ENCODE measurements at regions not wholly inside any gene's neighbourhood (a gene's known extent, or its start where the extent isn't known, plus 50 kb on each side); places are given as distances from the start of the nearest gene placed in this dataset.

GRCh38 chr4:138053641-138054301 is 188.4 kb downstream of the SLC7A11 start:
- TF ChIP-seq CTCF (IDR thresholded peaks at IDR 0.05 in 8 of 11, conservative IDR thresholded peaks at IDR 0.05 in 3 of 11), result no peak
- TF ChIP-seq POLR2AphosphoS5 (IDR thresholded peaks at IDR 0.05), result no peak
- no peak for TF ChIP-seq POLR2A (IDR thresholded peaks at IDR 0.05)
